Epithelial cell of esophagus (primary cell): ENCODE measurements at regions not wholly inside any gene's neighbourhood (a gene's known extent, or its start where the extent isn't known, plus 50 kb on each side); places are given as distances from the start of the nearest gene placed in this dataset.

ENCODE experiments used
- DNase-seq: peaks from one replicate; pipeline ENCODE4 v3.0.0; 2010; ENCODE audit warnings: low read depth
- H3K4me3 ChIP-seq: 2 replicates; pipeline ENCODE4 v1.5.1; 2011; ENCODE audit warnings: mild to moderate bottlenecking, low read length, control low read depth
- CTCF ChIP-seq: IDR thresholded peaks from 2 replicates; pipeline ENCODE4 v1.5.1; 2011; ENCODE audit warnings: low read depth, mild to moderate bottlenecking, low read length, control low read depth, inconsistent platforms; ENCODE audit not compliant: insufficient read depth; ENCODE audit errors: missing control alignments

DNA sequence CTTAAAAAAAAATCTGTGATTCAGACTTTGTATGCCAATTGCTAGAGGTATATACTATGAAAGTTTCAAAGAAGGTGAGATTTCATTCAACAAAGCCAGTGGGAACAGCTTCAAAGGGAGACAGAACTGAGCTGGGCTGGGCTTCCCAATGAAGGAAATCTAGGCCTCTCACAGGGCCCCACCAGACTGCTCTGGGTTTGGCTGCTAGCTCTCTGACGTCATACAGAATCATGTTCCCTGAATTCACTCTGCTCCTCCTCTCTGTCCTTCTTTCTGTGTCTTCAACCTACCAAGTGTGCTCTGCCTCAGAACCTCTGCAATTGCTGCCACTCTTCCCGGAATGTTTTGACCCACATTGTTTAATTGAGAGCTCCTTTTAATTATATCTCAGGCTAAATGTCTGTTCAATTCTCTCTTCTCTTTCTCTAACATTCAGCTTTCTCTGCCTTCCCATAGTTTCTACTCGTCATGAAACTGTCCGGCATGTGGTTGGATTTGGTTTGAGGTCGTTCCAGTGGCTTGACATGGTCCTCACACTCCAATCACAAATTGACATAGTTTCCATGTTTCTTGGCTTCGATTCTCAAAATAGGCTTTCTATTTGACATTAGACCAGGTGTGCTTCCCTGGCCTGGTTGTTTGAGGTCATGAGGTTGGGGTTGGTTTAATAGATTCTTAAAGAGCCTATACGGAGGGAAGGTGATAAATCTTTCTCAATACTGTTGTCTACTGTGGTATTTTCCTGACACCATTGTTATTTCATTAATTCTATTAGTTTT lies 282.1 kb upstream of the EMCN start:
- DNase-seq, result no peak
- TF ChIP-seq CTCF, result no peak
- no peak overlapping the region for H3K4me3 ChIP-seq

DNA sequence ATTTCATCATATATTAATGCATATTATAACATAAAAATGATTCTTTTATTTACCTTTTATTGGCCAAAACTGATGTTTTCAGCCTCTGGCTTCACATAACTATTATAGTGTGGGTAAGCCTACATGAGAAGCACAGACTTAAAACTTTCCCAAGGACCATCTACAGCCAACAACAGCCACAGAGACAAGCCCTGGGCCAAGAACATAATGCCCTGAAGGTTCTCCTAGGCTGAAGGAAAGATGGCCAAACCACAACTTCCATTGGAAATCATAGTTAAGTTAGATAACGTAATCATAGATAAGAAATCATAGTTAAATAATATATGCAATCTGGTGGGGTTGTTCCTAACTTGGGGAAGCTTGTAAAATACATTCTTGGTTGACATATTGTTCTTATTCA lies 280.0 kb upstream of the EMCN start:
- TF ChIP-seq CTCF, result no peak
- no peak overlapping the region for H3K4me3 ChIP-seq
- DNase-seq, result no peak

GRCh38 chr4:100797356-100797755 lies 279.5 kb upstream of the EMCN start:
- no peak for TF ChIP-seq CTCF
- H3K4me3 ChIP-seq, result no peak overlapping the region
- DNase-seq, result no peak

- DNase-seq, result no peak
- no peak for TF ChIP-seq CTCF
- no peak overlapping the region for H3K4me3 ChIP-seq
Observed at GRCh38 chr4:100796332-100796731, 278.5 kb upstream of the EMCN start.

- TF ChIP-seq CTCF, result no peak
- H3K4me3 ChIP-seq, result no peak overlapping the region
Observed at GRCh38 chr4:100795581-100795980, 277.8 kb upstream of the EMCN start.

GRCh38 chr4:100790836-100791615 lies 273.2 kb upstream of the EMCN start:
- DNase-seq, result no peak
- H3K4me3 ChIP-seq, result no peak overlapping the region
- TF ChIP-seq CTCF, result no peak

More at GRCh38 chr4:100795581-100795980, 277.8 kb upstream of the EMCN start:
- no peak for DNase-seq

GRCh38 chr4:100789991-100790390 lies 272.2 kb upstream of the EMCN start:
- no peak for DNase-seq
- H3K4me3 ChIP-seq, result no peak overlapping the region
- TF ChIP-seq CTCF, result no peak
